Ishikawa (cell line): ENCODE measurements at regions not wholly inside any gene's neighbourhood (a gene's known extent, or its start where the extent isn't known, plus 50 kb on each side); places are given as distances from the start of the nearest gene placed in this dataset.

Source experiments
- CEBPB ChIP-seq: IDR thresholded peaks from 2 replicates; pipeline ENCODE4 v1.6.1; 2012
- CREB1 ChIP-seq: IDR thresholded peaks from 2 replicates; pipeline ENCODE4 v1.6.1; 2012; ENCODE audit warnings: low read depth
- EGR1 ChIP-seq: IDR thresholded peaks from 2 replicates; pipeline ENCODE4 v1.6.1; 2012
- EP300 ChIP-seq: IDR thresholded peaks from 2 replicates; pipeline ENCODE4 v1.6.1; 2012; ENCODE audit warnings: borderline replicate concordance
- FOXM1 ChIP-seq: IDR thresholded peaks from 2 replicates; pipeline ENCODE4 v1.6.1; 2012; ENCODE audit warnings: low read depth, borderline replicate concordance
- NFIC ChIP-seq: IDR thresholded peaks from 2 replicates; pipeline ENCODE4 v1.6.1; 2012
- RAD21 ChIP-seq: IDR thresholded peaks from 2 replicates; pipeline ENCODE4 v1.6.1; 2012; ENCODE audit warnings: low read depth
- TAF1 ChIP-seq: IDR thresholded peaks from 2 replicates; pipeline ENCODE4 v1.6.1; 2012; ENCODE audit warnings: low read depth, mild to moderate bottlenecking
- TCF12 ChIP-seq: IDR thresholded peaks from 2 replicates; pipeline ENCODE4 v1.6.1; 2012; ENCODE audit warnings: low read depth
- TEAD4 ChIP-seq: IDR thresholded peaks from 2 replicates; pipeline ENCODE4 v1.6.1; 2012
- YY1 ChIP-seq: IDR thresholded peaks from 2 replicates; pipeline ENCODE4 v1.6.1; 2012; ENCODE audit warnings: low read depth
- ZBTB7A ChIP-seq: IDR thresholded peaks from 2 replicates; pipeline ENCODE4 v1.6.1; 2012; ENCODE audit warnings: low read depth
- TF ChIP-seq, protein P1 (sequence below): IDR thresholded peaks from 2 replicates; pipeline ENCODE4 v1.6.1; 2012; ENCODE audit warnings: low read depth, mild to moderate bottlenecking
- TF ChIP-seq, protein P2 (sequence below): IDR thresholded peaks from 2 replicates; pipeline ENCODE4 v1.6.1; 2012
- TF ChIP-seq, protein P3 (sequence below): IDR thresholded peaks from 2 replicates; pipeline ENCODE4 v1.6.1; 2012

DNA sequence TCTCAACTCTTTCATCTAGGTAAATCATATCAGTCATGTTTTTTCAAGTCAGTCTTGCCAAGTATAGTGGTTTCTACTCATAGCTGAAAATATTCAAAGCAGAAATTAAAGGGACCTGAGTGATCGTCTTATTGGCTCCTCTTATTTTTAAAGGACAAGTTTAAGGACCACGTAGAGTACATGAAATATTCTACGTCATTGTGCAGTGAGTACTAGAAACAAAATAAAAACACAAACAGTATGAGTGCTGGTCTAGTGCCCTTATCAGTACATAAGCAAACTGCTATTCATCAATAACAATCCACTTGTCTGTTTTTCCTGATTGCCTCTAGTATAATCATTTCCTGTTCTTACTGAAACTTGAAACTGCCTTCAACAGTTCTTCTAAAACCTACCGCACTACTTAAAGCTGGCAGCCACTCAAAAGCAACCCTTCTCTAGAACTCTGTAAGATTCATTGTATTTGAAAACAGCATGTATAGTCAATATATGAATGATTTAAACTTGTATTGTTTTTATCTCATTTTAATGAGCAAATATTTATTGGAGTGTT is 853.7 kb downstream of the TAF11L14 start:
- TF ChIP-seq, protein P1, sequence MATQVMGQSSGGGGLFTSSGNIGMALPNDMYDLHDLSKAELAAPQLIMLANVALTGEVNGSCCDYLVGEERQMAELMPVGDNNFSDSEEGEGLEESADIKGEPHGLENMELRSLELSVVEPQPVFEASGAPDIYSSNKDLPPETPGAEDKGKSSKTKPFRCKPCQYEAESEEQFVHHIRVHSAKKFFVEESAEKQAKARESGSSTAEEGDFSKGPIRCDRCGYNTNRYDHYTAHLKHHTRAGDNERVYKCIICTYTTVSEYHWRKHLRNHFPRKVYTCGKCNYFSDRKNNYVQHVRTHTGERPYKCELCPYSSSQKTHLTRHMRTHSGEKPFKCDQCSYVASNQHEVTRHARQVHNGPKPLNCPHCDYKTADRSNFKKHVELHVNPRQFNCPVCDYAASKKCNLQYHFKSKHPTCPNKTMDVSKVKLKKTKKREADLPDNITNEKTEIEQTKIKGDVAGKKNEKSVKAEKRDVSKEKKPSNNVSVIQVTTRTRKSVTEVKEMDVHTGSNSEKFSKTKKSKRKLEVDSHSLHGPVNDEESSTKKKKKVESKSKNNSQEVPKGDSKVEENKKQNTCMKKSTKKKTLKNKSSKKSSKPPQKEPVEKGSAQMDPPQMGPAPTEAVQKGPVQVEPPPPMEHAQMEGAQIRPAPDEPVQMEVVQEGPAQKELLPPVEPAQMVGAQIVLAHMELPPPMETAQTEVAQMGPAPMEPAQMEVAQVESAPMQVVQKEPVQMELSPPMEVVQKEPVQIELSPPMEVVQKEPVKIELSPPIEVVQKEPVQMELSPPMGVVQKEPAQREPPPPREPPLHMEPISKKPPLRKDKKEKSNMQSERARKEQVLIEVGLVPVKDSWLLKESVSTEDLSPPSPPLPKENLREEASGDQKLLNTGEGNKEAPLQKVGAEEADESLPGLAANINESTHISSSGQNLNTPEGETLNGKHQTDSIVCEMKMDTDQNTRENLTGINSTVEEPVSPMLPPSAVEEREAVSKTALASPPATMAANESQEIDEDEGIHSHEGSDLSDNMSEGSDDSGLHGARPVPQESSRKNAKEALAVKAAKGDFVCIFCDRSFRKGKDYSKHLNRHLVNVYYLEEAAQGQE, result no peak
- TF ChIP-seq TAF1 (no peak), NFIC (no peak), EP300 (no peak), ZBTB7A (no peak), RAD21 (no peak), TCF12 (no peak), CREB1 (no peak), FOXM1 (no peak), EGR1 (no peak), YY1 (no peak), TEAD4 (no peak), CEBPB (no peak)
- TF ChIP-seq, protein P2, sequence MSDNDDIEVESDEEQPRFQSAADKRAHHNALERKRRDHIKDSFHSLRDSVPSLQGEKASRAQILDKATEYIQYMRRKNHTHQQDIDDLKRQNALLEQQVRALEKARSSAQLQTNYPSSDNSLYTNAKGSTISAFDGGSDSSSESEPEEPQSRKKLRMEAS, result no peak
- TF ChIP-seq, protein P3, sequence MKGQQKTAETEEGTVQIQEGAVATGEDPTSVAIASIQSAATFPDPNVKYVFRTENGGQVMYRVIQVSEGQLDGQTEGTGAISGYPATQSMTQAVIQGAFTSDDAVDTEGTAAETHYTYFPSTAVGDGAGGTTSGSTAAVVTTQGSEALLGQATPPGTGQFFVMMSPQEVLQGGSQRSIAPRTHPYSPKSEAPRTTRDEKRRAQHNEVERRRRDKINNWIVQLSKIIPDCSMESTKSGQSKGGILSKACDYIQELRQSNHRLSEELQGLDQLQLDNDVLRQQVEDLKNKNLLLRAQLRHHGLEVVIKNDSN, result no peak

DNA sequence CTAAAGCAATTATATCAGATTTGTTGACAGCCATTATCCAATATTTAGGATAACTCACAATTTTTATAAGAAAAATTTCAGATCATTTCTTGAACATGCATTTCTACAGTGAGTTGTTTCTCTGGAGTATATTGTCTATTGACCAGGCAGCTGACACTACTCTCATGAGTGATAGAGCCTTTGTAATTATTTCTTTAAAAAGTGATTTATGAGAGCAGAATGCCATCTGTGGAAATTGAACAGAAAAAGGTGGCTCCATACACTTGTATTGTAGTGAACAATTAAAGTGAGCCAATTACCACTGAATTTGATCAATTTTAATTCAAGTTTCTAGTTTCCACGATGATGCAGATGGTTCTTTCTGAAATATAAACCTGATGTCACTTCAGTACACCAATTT is 855.4 kb downstream of the TAF11L14 start:
- no peak for TF ChIP-seq TAF1
- TF ChIP-seq TEAD4, result no peak
- TF ChIP-seq, protein P2, result no peak
- no peak for TF ChIP-seq EP300
- TF ChIP-seq, protein P3, result no peak
- no peak for TF ChIP-seq NFIC
- TF ChIP-seq EGR1, result no peak
- TF ChIP-seq ZBTB7A, result no peak
- no peak for TF ChIP-seq YY1
- no peak for TF ChIP-seq RAD21
- TF ChIP-seq CREB1, result no peak
- TF ChIP-seq CEBPB, result no peak
- TF ChIP-seq, protein P1, result no peak
- no peak for TF ChIP-seq FOXM1

DNA sequence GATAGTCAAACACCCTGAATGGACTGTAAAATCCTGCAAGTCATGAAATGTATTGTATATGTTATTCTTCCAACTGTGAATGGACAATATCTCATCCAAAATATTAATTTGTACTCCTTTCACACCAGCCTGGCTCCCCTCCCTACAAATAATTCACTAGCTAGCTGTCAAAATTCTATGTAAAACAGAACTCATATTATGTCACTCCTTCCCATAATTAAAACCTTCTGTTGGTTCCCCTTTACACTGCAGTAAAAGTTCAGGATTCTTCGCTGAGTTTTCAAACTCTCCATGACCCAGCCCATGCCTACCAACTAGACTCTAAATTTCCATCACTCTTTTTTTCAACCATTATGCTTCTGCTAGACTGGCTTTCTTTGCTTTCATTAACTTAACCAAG is 857.1 kb downstream of the TAF11L14 start:
- TF ChIP-seq, protein P3, result no peak
- TF ChIP-seq TCF12, result no peak
- TF ChIP-seq RAD21, result no peak
- no peak for TF ChIP-seq TEAD4
- no peak for TF ChIP-seq CREB1
- no peak for TF ChIP-seq FOXM1
- no peak for TF ChIP-seq CEBPB

DNA sequence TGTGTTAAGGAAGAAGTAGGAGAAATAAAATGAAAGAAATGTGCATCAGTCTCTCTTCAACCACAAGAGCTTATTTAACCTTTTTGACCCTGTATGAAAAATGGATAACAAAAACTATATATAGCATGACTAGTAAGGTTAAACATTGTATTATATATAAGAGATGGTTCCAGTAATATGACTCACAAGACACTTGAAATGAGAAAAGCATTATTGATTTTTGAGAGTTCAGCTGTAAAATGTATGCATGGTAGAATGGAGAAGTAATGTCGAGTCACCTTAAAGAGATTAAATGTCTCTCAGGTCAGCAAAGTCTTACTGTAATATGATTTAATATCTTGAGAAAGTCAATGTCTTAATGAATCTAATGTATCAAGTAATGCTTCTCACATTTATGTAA is 860.9 kb downstream of the TAF11L14 start:
- TF ChIP-seq CEBPB (no peak), EP300 (no peak), TCF12 (no peak), RAD21 (no peak), YY1 (no peak), ZBTB7A (no peak), NFIC (no peak), TAF1 (no peak), TEAD4 (no peak), EGR1 (no peak), FOXM1 (no peak), CREB1 (no peak)
- TF ChIP-seq, protein P2, result no peak
- TF ChIP-seq, protein P3, result no peak
- TF ChIP-seq, protein P1, result no peak
